Neural cell (in vitro differentiated cells): ENCODE measurements at regions not wholly inside any gene's neighbourhood (a gene's known extent, or its start where the extent isn't known, plus 50 kb on each side); places are given as distances from the start of the nearest gene placed in this dataset.

Experiments used
- H2AFZ ChIP-seq: fragments of 200-600, 300-800 bp; sonication (generic), shearing (Covaris generic); 2 replicates; pipeline ENCODE4 v1.6.0; 2014; ENCODE audit warnings: low read depth, mild to moderate bottlenecking, antibody characterized with exemption, low read length, moderate library complexity
- H3F3A ChIP-seq: fragments of 200-600 bp; shearing (Covaris generic); 2 replicates; pipeline ENCODE4 v1.6.1; 2016; ENCODE audit warnings: mild to moderate bottlenecking, moderate library complexity, mixed read lengths, antibody characterized with exemption, low read length; ENCODE audit not compliant: insufficient read depth, poor library complexity, severe bottlenecking
- H3K27ac ChIP-seq: fragments of 200-600, 300-800 bp; sonication (generic), shearing (Covaris generic); 2 replicates; pipeline ENCODE4 v1.5.1; 2014; ENCODE audit warnings: mild to moderate bottlenecking, low read length, moderate library complexity
- H3K27me3 ChIP-seq: fragments of 300-800, 200-600 bp; sonication (generic), shearing (Covaris generic); 2 replicates; pipeline ENCODE4 v1.6.0; 2014; ENCODE audit warnings: mild to moderate bottlenecking, low read depth, low read length, moderate library complexity; ENCODE audit not compliant: insufficient read depth
- H3K36me3 ChIP-seq: fragments of 300-800, 200-600 bp; sonication (generic), shearing (Covaris generic); 2 replicates; pipeline ENCODE4 v1.5.1; 2014; ENCODE audit warnings: mild to moderate bottlenecking, antibody characterized with exemption, low read length, moderate library complexity; ENCODE audit not compliant: insufficient read depth
- H3K4me2 ChIP-seq: fragments of 300-800, 200-600 bp; sonication (generic), shearing (Covaris generic); 2 replicates; pipeline ENCODE4 v1.6.0; 2014; ENCODE audit warnings: mild to moderate bottlenecking, low read length
- H3K4me3 ChIP-seq: fragments of 300-800, 200-600 bp; sonication (generic), shearing (Covaris generic); 2 replicates; pipeline ENCODE4 v1.5.1; 2014; ENCODE audit warnings: mild to moderate bottlenecking, low read length, moderate library complexity
- H3K79me2 ChIP-seq: fragments of 200-600 bp; shearing (Covaris generic); replicated peaks from 2 replicates; pipeline ENCODE4 v1.6.0; 2014; ENCODE audit warnings: mild to moderate bottlenecking, low read length, moderate library complexity; ENCODE audit not compliant: insufficient read depth
- H3K9ac ChIP-seq: fragments of 300-800, 200-600 bp; sonication (generic), shearing (Covaris generic); 2 replicates; pipeline ENCODE4 v1.6.1; 2016; ENCODE audit warnings: mild to moderate bottlenecking, low read length, mixed read lengths
- H3K9me2 ChIP-seq: fragments of 200-600 bp; shearing (Covaris generic); 2 replicates; pipeline ENCODE4 v1.6.1; 2016; ENCODE audit warnings: mild to moderate bottlenecking, low read length, mixed read lengths; ENCODE audit not compliant: insufficient read depth
- H3K9me3 ChIP-seq: fragments of 200-600, 300-800 bp; sonication (generic), shearing (Covaris generic); 2 replicates; pipeline ENCODE4 v1.6.1; 2016; ENCODE audit warnings: mild to moderate bottlenecking, mixed run types, low read length, moderate library complexity, mixed read lengths
- H4K20me1 ChIP-seq: fragments of 200-600 bp; shearing (Covaris generic); 2 replicates; pipeline ENCODE4 v1.6.1; 2016; ENCODE audit warnings: mild to moderate bottlenecking, mixed run types; ENCODE audit not compliant: insufficient read depth
- CTCF ChIP-seq: fragments of 450-650 bp; IDR thresholded peaks from 2 replicates; pipeline ENCODE4 v1.5.1; 2014; ENCODE audit warnings: antibody characterized with exemption, mild to moderate bottlenecking, moderate library complexity; ENCODE audit not compliant: poor library complexity, severe bottlenecking
- EP300 ChIP-seq: fragments of 450-650 bp; conservative IDR thresholded peaks from 2 replicates; pipeline ENCODE4 v1.6.1; 2014; ENCODE audit warnings: antibody characterized with exemption, mild to moderate bottlenecking, moderate library complexity; ENCODE audit not compliant: poor library complexity, severe bottlenecking
- EZH2 ChIP-seq: fragments of 200-600, 300-800 bp; shearing (Covaris generic), sonication (generic); IDR thresholded peaks from 2 replicates; pipeline ENCODE4 v1.6.1; 2014; ENCODE audit warnings: antibody characterized with exemption, low read length, borderline replicate concordance, mild to moderate bottlenecking; ENCODE audit not compliant: insufficient read depth, poor library complexity, severe bottlenecking
- MXI1 ChIP-seq: fragments of 450-650 bp; conservative IDR thresholded peaks from 2 replicates; pipeline ENCODE4 v1.6.1; 2014; ENCODE audit warnings: antibody characterized with exemption, mild to moderate bottlenecking; ENCODE audit not compliant: poor library complexity, severe bottlenecking
- POLR2AphosphoS5 ChIP-seq: IDR thresholded peaks from 2 replicates; pipeline ENCODE4 v1.6.1; 2012
- RAD21 ChIP-seq: fragments of 450-650 bp; conservative IDR thresholded peaks from 2 replicates; pipeline ENCODE4 v1.6.1; 2014; ENCODE audit warnings: antibody characterized with exemption, mild to moderate bottlenecking, moderate library complexity
- REST ChIP-seq: IDR thresholded peaks from 2 replicates; pipeline ENCODE4 v1.6.1; 2012; ENCODE audit warnings: borderline replicate concordance
- SMC3 ChIP-seq: fragments of 450-650 bp; conservative IDR thresholded peaks from 2 replicates; pipeline ENCODE4 v1.6.1; 2014; ENCODE audit warnings: antibody characterized with exemption, mild to moderate bottlenecking, moderate library complexity; ENCODE audit not compliant: poor library complexity
- TAF1 ChIP-seq: IDR thresholded peaks from 2 replicates; pipeline ENCODE4 v1.6.1; 2012; ENCODE audit warnings: low read depth

GRCh38 chr2:181306785-181307184, 150.4 kb upstream of the ITGA4 start:
- H3K4me2 ChIP-seq = no peak overlapping the region
- H3K27me3 ChIP-seq = no peaks in the 10 kb centered on the region
- no peak overlapping the region for H3K4me3 ChIP-seq
- TF ChIP-seq CTCF = no peak
- no peak for TF ChIP-seq EZH2
- TF ChIP-seq POLR2AphosphoS5 = no peak
- TF ChIP-seq SMC3 = no peak
- TF ChIP-seq EP300 = no peak
- TF ChIP-seq MXI1 = no peak
- TF ChIP-seq TAF1 = no peak
- no peak for TF ChIP-seq RAD21
- TF ChIP-seq REST = no peak
- no peaks in the 10 kb centered on the region for H3K79me2 ChIP-seq
- H4K20me1 ChIP-seq = no peaks in the 10 kb centered on the region
- no peaks in the 10 kb centered on the region for H3K9me2 ChIP-seq
- no peaks in the 10 kb centered on the region for H3K36me3 ChIP-seq
- no peaks in the 10 kb centered on the region for H3F3A ChIP-seq
- no peaks in the 10 kb centered on the region for H3K9me3 ChIP-seq
- H3K9ac ChIP-seq = no peak overlapping the region
- no peak overlapping the region for H2AFZ ChIP-seq
- H3K27ac ChIP-seq = no peak overlapping the region

- Histone ChIP-seq H3K27ac (no peak overlapping the region), H3K9me3 (no peaks in the 10 kb centered on the region), H3F3A (no peaks in the 10 kb centered on the region), H3K36me3 (no peaks in the 10 kb centered on the region), H3K4me3 (no peak overlapping the region), H3K9me2 (no peaks in the 10 kb centered on the region), H2AFZ (no peak overlapping the region), H3K27me3 (no peaks in the 10 kb centered on the region), H3K4me2 (no peak overlapping the region), H3K79me2 (no peaks in the 10 kb centered on the region), H4K20me1 (no peaks in the 10 kb centered on the region), H3K9ac (no peak overlapping the region)
- TF ChIP-seq MXI1 = no peak
Measured at GRCh38 chr2:181307203-181307991, 149.8 kb upstream of the ITGA4 start.
